ENCODE measurements at regions not wholly inside any gene's neighbourhood (a gene's known extent, or its start where the extent isn't known, plus 50 kb on each side); places are given as distances from the start of the nearest gene placed in this dataset.
"Not testable (repeated sequence)": the region's sequence is repeated elsewhere in the genome, so short reads cannot be mapped to it uniquely, and the experiment has no call there.

GRCh38 chr15:46879032-46879770 lies 838.1 kb upstream of the SEMA6D start:
- DNase-seq: no peak

GRCh38 chr15:46880791-46881190 lies 836.5 kb upstream of the SEMA6D start:
- no peak for DNase-seq

- DNase-seq: no peak
These were observed 824.6 kb upstream of the SEMA6D start for GRCh38 chr15:46892621-46893160.

- DNase-seq: no peak
These were observed 822.7 kb upstream of the SEMA6D start for GRCh38 chr15:46894644-46895043.

GRCh38 chr15:46897266-46897665 lies 820.0 kb upstream of the SEMA6D start:
- no peak for DNase-seq

GRCh38 chr15:46901001-46901400 lies 816.3 kb upstream of the SEMA6D start:
- DNase-seq: no peak

GRCh38 chr15:46917721-46918252 lies 799.5 kb upstream of the SEMA6D start:
- DNase-seq: no peak

- no peak for DNase-seq
These were observed 798.7 kb upstream of the SEMA6D start for GRCh38 chr15:46918462-46919140.

GRCh38 chr15:46921891-46922290 lies 795.4 kb upstream of the SEMA6D start:
- no peak for DNase-seq

GRCh38 chr15:46930426-46930825 lies 786.9 kb upstream of the SEMA6D start:
- DNase-seq: no peak

GRCh38 chr15:46933332-46933731 lies 784.0 kb upstream of the SEMA6D start:
- no peak for DNase-seq

- DNase-seq: no peak
These were observed 782.5 kb upstream of the SEMA6D start for GRCh38 chr15:46934851-46935250.

- no peak for DNase-seq
These were observed 779.1 kb upstream of the SEMA6D start for GRCh38 chr15:46938169-46938568.

- no peak for DNase-seq
These were observed 776.1 kb upstream of the SEMA6D start for GRCh38 chr15:46941241-46941640.

GRCh38 chr15:46946953-46947352 lies 770.4 kb upstream of the SEMA6D start:
- peak in 1 of 3 experiments; percentile 40 for DNase-seq

- DNase-seq: no peak
These were observed 761.7 kb upstream of the SEMA6D start for GRCh38 chr15:46955576-46955975.

GRCh38 chr15:46956456-46956855 lies 760.8 kb upstream of the SEMA6D start:
- DNase-seq: no peak

- no peak for DNase-seq
These were observed 760.4 kb upstream of the SEMA6D start for GRCh38 chr15:46956881-46957280.

- DNase-seq: no peak
These were observed 756.7 kb upstream of the SEMA6D start for GRCh38 chr15:46960581-46960980.

- DNase-seq: no peak
These were observed 755.5 kb upstream of the SEMA6D start for GRCh38 chr15:46961795-46962194.

GRCh38 chr15:46988055-46988454 lies 729.2 kb upstream of the SEMA6D start:
- not testable (repeated sequence) for DNase-seq

GRCh38 chr15:46996359-46996758 lies 720.9 kb upstream of the SEMA6D start:
- no peak for DNase-seq

- no peak for DNase-seq
These were observed 719.8 kb upstream of the SEMA6D start for GRCh38 chr15:46997501-46997900.

- no peak for DNase-seq
These were observed 713.7 kb upstream of the SEMA6D start for GRCh38 chr15:47003568-47003967.
